ENCODE measurements at regions not wholly inside any gene's neighbourhood (a gene's known extent, or its start where the extent isn't known, plus 50 kb on each side); places are given as distances from the start of the nearest gene placed in this dataset.

DNA sequence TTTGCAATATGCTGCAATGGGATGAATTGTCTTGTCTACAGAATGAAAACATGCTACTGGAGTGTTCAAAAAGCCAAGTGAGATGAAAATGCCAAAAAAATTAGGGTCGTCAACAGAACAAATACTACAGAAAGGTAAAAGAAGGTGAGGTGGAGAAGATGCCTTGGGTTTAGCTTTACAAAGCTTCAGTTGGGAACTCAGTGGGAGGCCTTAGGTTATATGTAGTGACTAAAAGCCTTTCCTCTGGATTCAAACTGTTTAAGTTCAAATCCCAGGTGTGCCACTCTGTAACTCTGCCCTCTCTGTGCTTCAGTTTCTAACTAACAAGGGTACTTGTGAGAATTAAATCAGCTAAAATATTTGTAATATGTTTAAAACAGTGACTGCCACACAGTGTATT, 84.9 kb upstream of the PDE3A start:
- H3K27me3 ChIP-seq (replicated peaks in 1 of 4; ENCODE audit: control extremely low read depth in 1 of 4, control insufficient read depth in 3 of 4, insufficient read depth in 4 of 4, low read length in 3 of 4) = no peaks in the 10 kb centered on the region
- no CpG with 5 or more reads among the region's 1 CpG for WGBS (ENCODE audit: insufficient coverage)
- ChIA-PET POLR2A (no interaction called here), CTCF (no interaction called here)
- H3K27ac Mint-ChIP-seq = no peak overlapping the region
- no peak overlapping the region for H3K4me2 ChIP-seq (replicated peaks; ENCODE audit: low read depth, low read length, poor library complexity, severe bottlenecking)
- no peaks in the 10 kb centered on the region for H3K4me1 Mint-ChIP-seq
- DNase-seq = no peak
- intact Hi-C loops (cut with micrococcal nuclease) = no loop called here
- peaks cover 10% of the 10 kb centered on the region for H3K9me3 Mint-ChIP-seq (ENCODE audit: insufficient read depth)
- H3K4me3 Mint-ChIP-seq = no peak overlapping the region
- no peak for ATAC-seq (ENCODE audit: low read depth)
- H3K9ac ChIP-seq (ENCODE audit: low read length) = no peak overlapping the region
- no peaks in the 10 kb centered on the region for H4K20me1 ChIP-seq (ENCODE audit: control insufficient read depth, insufficient read depth, low read length, poor library complexity, severe bottlenecking)
- H3K27ac ChIP-seq (ENCODE audit: low read length in 2 of 2) = no peak overlapping the region
- TF ChIP-seq, protein P1, sequence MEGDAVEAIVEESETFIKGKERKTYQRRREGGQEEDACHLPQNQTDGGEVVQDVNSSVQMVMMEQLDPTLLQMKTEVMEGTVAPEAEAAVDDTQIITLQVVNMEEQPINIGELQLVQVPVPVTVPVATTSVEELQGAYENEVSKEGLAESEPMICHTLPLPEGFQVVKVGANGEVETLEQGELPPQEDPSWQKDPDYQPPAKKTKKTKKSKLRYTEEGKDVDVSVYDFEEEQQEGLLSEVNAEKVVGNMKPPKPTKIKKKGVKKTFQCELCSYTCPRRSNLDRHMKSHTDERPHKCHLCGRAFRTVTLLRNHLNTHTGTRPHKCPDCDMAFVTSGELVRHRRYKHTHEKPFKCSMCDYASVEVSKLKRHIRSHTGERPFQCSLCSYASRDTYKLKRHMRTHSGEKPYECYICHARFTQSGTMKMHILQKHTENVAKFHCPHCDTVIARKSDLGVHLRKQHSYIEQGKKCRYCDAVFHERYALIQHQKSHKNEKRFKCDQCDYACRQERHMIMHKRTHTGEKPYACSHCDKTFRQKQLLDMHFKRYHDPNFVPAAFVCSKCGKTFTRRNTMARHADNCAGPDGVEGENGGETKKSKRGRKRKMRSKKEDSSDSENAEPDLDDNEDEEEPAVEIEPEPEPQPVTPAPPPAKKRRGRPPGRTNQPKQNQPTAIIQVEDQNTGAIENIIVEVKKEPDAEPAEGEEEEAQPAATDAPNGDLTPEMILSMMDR (IDR thresholded peaks at IDR 0.05) = no peak
- TF ChIP-seq EZH2 (IDR thresholded peaks at IDR 0.05; ENCODE audit: borderline replicate concordance, insufficient read depth, low read depth, low read length, poor library complexity, severe bottlenecking) = no peak
- H2AFZ ChIP-seq (ENCODE audit: insufficient read depth, low read depth, low read length, poor library complexity, severe bottlenecking) = no peak overlapping the region
- H3K79me2 ChIP-seq (ENCODE audit: control insufficient read depth, insufficient read depth, low read length) = no peaks in the 10 kb centered on the region
- H3K36me3 ChIP-seq (replicated peaks in 1 of 2; ENCODE audit: control extremely low read depth in 1 of 2, control insufficient read depth in 1 of 2, extremely low read depth in 1 of 2, insufficient read depth in 2 of 2, low read length in 1 of 2) = no peaks in the 10 kb centered on the region
- no peak overlapping the region for H3K4me3 ChIP-seq (ENCODE audit: control extremely low read depth in 1 of 5, extremely low read depth in 1 of 5, insufficient read depth in 1 of 5, low read depth in 2 of 5, low read length in 4 of 5)
- no peaks in the 10 kb centered on the region for H3K9me3 ChIP-seq (ENCODE audit: control extremely low read depth in 1 of 3, control insufficient read depth in 2 of 3, insufficient read depth in 1 of 3, low read length in 2 of 3)
- no peaks in the 10 kb centered on the region for H3K27me3 Mint-ChIP-seq
- H3K4me1 ChIP-seq (ENCODE audit: control insufficient read depth in 2 of 2, insufficient read depth in 2 of 2, low read length in 2 of 2) = no peaks in the 10 kb centered on the region

DNA sequence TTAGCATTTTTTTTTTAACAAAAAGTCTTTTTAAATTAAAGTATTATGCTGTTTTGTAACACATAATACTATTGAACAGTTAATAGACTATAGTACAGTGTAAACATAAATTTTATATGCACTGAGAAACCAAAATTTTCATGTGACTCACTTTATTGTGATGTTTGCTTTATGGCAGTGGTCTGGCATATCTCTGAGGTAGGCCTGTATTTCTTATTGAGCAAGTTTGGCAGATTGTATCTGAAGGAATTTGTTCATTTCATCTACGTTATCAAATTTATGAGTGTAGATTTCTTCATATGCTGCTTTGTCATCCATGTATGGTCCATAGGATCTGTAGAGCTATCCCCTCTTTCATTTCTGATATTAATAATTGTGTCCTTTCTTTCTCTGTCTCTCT, 78.8 kb upstream of the PDE3A start:
- no peak overlapping the region for H3K9ac ChIP-seq (ENCODE audit: low read length)
- no peak overlapping the region for H3K4me3 ChIP-seq (ENCODE audit: control extremely low read depth in 1 of 5, extremely low read depth in 1 of 5, insufficient read depth in 1 of 5, low read depth in 2 of 5, low read length in 4 of 5)
- no peaks in the 10 kb centered on the region for H4K20me1 ChIP-seq (ENCODE audit: control insufficient read depth, insufficient read depth, low read length, poor library complexity, severe bottlenecking)
- DNase-seq = no peak
- Mint-ChIP-seq H3K27ac (no peak overlapping the region), H3K27me3 (no peaks in the 10 kb centered on the region), H3K9me3 (ENCODE audit: insufficient read depth) (peaks cover 12% of the 10 kb centered on the region), H3K4me3 (no peak overlapping the region), H3K4me1 (no peaks in the 10 kb centered on the region)
- no CpG with 5 or more reads among the region's 1 CpG for WGBS (ENCODE audit: insufficient coverage)
- H3K36me3 ChIP-seq (replicated peaks in 1 of 2; ENCODE audit: control extremely low read depth in 1 of 2, control insufficient read depth in 1 of 2, extremely low read depth in 1 of 2, insufficient read depth in 2 of 2, low read length in 1 of 2) = no peaks in the 10 kb centered on the region
- intact Hi-C loops (cut with micrococcal nuclease) = no loop called here
- no peak for TF ChIP-seq EZH2 (IDR thresholded peaks at IDR 0.05; ENCODE audit: borderline replicate concordance, insufficient read depth, low read depth, low read length, poor library complexity, severe bottlenecking)
- TF ChIP-seq, protein P1 (IDR thresholded peaks at IDR 0.05) = no peak
- no peak overlapping the region for H2AFZ ChIP-seq (ENCODE audit: insufficient read depth, low read depth, low read length, poor library complexity, severe bottlenecking)
- H3K79me2 ChIP-seq (ENCODE audit: control insufficient read depth, insufficient read depth, low read length) = no peaks in the 10 kb centered on the region
- ChIA-PET POLR2A (no interaction called here), CTCF (no interaction called here)
- peaks cover 0 to 1% (median 0%) of the 10 kb centered on the region in 3 donors for H3K9me3 ChIP-seq (ENCODE audit: control extremely low read depth in 1 of 3, control insufficient read depth in 2 of 3, insufficient read depth in 1 of 3, low read length in 2 of 3)
- H3K4me1 ChIP-seq (ENCODE audit: control insufficient read depth in 2 of 2, insufficient read depth in 2 of 2, low read length in 2 of 2) = no peaks in the 10 kb centered on the region
- no peak overlapping the region for H3K27ac ChIP-seq (ENCODE audit: low read length in 2 of 2)
- H3K27me3 ChIP-seq (replicated peaks in 1 of 4; ENCODE audit: control extremely low read depth in 1 of 4, control insufficient read depth in 3 of 4, insufficient read depth in 4 of 4, low read length in 3 of 4) = no peaks in the 10 kb centered on the region
- H3K4me2 ChIP-seq (replicated peaks; ENCODE audit: low read depth, low read length, poor library complexity, severe bottlenecking) = no peak overlapping the region
- ATAC-seq (ENCODE audit: low read depth) = no peak

All from B cell (primary cell).